NCI-H146 treated with DMSO at 0.1 percent for 48 hours (cell line): ENCODE measurements at regions not wholly inside any gene's neighbourhood (a gene's known extent, or its start where the extent isn't known, plus 50 kb on each side); places are given as distances from the start of the nearest gene placed in this dataset.
A peak's percentile ranks its signal among the peaks of the same experiment; 100 is the strongest.

Experiments used
- DNase-seq: peaks from one replicate; lab custom pipeline; 2025; ENCODE audit not compliant: unreplicated experiment; lab: John Stamatoyannopoulos, UW

- no peak for DNase-seq
Observed at GRCh38 chr2:78011251-78011650, 489.1 kb upstream of the LRRTM4 start.

- no peak for DNase-seq
Observed at GRCh38 chr2:78020491-78020890, 498.3 kb upstream of the LRRTM4 start.

- DNase-seq = no peak
Observed at GRCh38 chr2:78023356-78023755, 501.2 kb upstream of the LRRTM4 start.

GRCh38 chr2:78024996-78025395, 502.8 kb upstream of the LRRTM4 start:
- DNase-seq = no peak

- no peak for DNase-seq
Observed at GRCh38 chr2:78029392-78029995, 507.3 kb upstream of the LRRTM4 start.

- DNase-seq = no peak
Observed at GRCh38 chr2:78034706-78035105, 512.5 kb upstream of the LRRTM4 start.

- peak; percentile 95 for DNase-seq
Observed at GRCh38 chr2:78035804-78036203, 513.6 kb upstream of the LRRTM4 start.

- no peak for DNase-seq
Observed at GRCh38 chr2:78051480-78051879, 529.3 kb upstream of the LRRTM4 start.

GRCh38 chr2:78056976-78057375, 534.8 kb upstream of the LRRTM4 start:
- no peak for DNase-seq

- DNase-seq = no peak
Observed at GRCh38 chr2:78061301-78061700, 539.1 kb upstream of the LRRTM4 start.

- DNase-seq = no peak
Observed at GRCh38 chr2:78061732-78062131, 539.6 kb upstream of the LRRTM4 start.

GRCh38 chr2:78063246-78064020, 541.3 kb upstream of the LRRTM4 start:
- no peak for DNase-seq

GRCh38 chr2:78065366-78065765, 543.2 kb upstream of the LRRTM4 start:
- no peak for DNase-seq

- peak; percentile 89 for DNase-seq
Observed at GRCh38 chr2:78068808-78069207, 546.6 kb upstream of the LRRTM4 start.

GRCh38 chr2:78070693-78071092, 548.5 kb upstream of the LRRTM4 start:
- no peak for DNase-seq

GRCh38 chr2:78077633-78078032, 555.5 kb upstream of the LRRTM4 start:
- peak; percentile 72 for DNase-seq

- no peak for DNase-seq
Observed at GRCh38 chr2:78082555-78082954, 560.4 kb upstream of the LRRTM4 start.

- DNase-seq = no peak
Observed at GRCh38 chr2:78093436-78093835, 571.3 kb upstream of the LRRTM4 start.

- DNase-seq = no peak
Observed at GRCh38 chr2:78109272-78109671, 587.1 kb upstream of the LRRTM4 start.

- DNase-seq = no peak
Observed at GRCh38 chr2:78115291-78115690, 593.1 kb upstream of the LRRTM4 start.

GRCh38 chr2:78118037-78118436, 595.9 kb upstream of the LRRTM4 start:
- no peak for DNase-seq

GRCh38 chr2:78120275-78120674, 598.1 kb upstream of the LRRTM4 start:
- DNase-seq = no peak

GRCh38 chr2:78125042-78125441, 602.9 kb upstream of the LRRTM4 start:
- DNase-seq = no peak
